Activated CD8-positive, alpha-beta T cell treated with anti-CD3 and anti-CD28 coated beads, Interleukin-2, amount 10 ng/mL, durations not matched to agents 7 days and 5 days (primary cell): ENCODE measurements at regions not wholly inside any gene's neighbourhood (a gene's known extent, or its start where the extent isn't known, plus 50 kb on each side); places are given as distances from the start of the nearest gene placed in this dataset.

Experiments
- ATAC-seq: fragments of 150-1000 bp; cut with Tn5 transposase; one replicate; pipeline ENCODE4 v1.10.0; 2021; ENCODE audit warnings: moderate library complexity
- CTCF ChIA-PET: fragments of 350-600 bp; sonication (Branson Sonifier 250); formaldehyde crosslinking; loops from one replicate; lab custom pipeline; 2021; ENCODE audit warnings: antibody characterized with exemption; lab: Charles Lee
- POLR2A ChIA-PET: fragments of 350-600 bp; sonication (Branson Sonifier 250); formaldehyde crosslinking; loops from one replicate; lab custom pipeline; 2021; ENCODE audit warnings: antibody characterized with exemption; lab: Charles Lee
- DNase-seq: peaks from one replicate; pipeline ENCODE4 v3.0.0-alpha.2; 2020
- H3K27ac Mint-ChIP-seq: one replicate; pipeline ENCODE4 v1.8.0; 2021; ENCODE audit warnings: mild to moderate bottlenecking, mixed read lengths
- H3K27me3 Mint-ChIP-seq: one replicate; pipeline ENCODE4 v1.8.0; 2021; ENCODE audit warnings: low read depth, mixed read lengths
- H3K36me3 Mint-ChIP-seq: one replicate; pipeline ENCODE4 v1.8.0; 2021; ENCODE audit warnings: low read depth, mixed read lengths
- H3K4me1 Mint-ChIP-seq: one replicate; pipeline ENCODE4 v1.8.0; 2021; ENCODE audit warnings: low read depth, mixed read lengths
- H3K4me3 Mint-ChIP-seq: one replicate; pipeline ENCODE4 v1.8.0; 2021; ENCODE audit warnings: mild to moderate bottlenecking, mixed read lengths
- H3K9me3 Mint-ChIP-seq: one replicate; pipeline ENCODE4 v1.8.0; 2022; ENCODE audit warnings: mixed read lengths; ENCODE audit not compliant: insufficient read depth

GRCh38 chr9:16337322-16338029 lies 533.0 kb downstream of the BNC2 start:
- ATAC-seq (no peak), DNase-seq (no peak)
- ChIA-PET POLR2A (interaction anchor here (1.0 kb wide), 1 partner anchor 12 kb away, joined by 3 read pairs; no protein-coding TSS in a partner anchor), CTCF (no interaction called here)
- H3K27ac Mint-ChIP-seq: no peak overlapping the region
- H3K36me3 Mint-ChIP-seq: no peaks in the 10 kb centered on the region
- H3K27me3 Mint-ChIP-seq: no peaks in the 10 kb centered on the region
- H3K4me1 Mint-ChIP-seq: no peaks in the 10 kb centered on the region
- no peak overlapping the region for H3K4me3 Mint-ChIP-seq
- H3K9me3 Mint-ChIP-seq: peaks cover 3% of the 10 kb centered on the region

DNA sequence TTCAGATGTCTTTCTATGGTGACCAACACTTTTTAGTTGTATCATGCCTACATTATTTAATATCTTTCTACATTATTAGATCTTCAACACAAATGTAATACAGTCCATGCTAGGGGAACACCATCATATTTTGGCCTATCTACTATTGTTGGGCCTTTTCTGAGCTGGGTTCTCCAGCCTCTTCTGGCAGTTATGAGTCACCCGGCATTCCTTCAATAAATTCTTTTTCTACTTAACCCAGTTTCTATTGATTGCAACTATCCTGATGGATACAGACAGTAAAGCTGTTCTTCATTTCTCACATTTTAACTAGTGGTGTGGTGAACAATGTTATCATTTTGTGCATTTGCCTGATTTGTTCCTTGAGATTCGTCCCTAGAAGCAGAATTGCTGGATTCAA lies 529.3 kb downstream of the BNC2 start:
- ATAC-seq: no peak
- CTCF ChIA-PET: no interaction called here
- no peak for DNase-seq
- no peak overlapping the region for H3K4me3 Mint-ChIP-seq
- H3K27me3 Mint-ChIP-seq: no peaks in the 10 kb centered on the region
- POLR2A ChIA-PET: no interaction called here
- H3K36me3 Mint-ChIP-seq: no peaks in the 10 kb centered on the region
- peaks cover 3% of the 10 kb centered on the region for H3K9me3 Mint-ChIP-seq
- no peak overlapping the region for H3K27ac Mint-ChIP-seq
- no peaks in the 10 kb centered on the region for H3K4me1 Mint-ChIP-seq

- CTCF ChIA-PET: no interaction called here
- Mint-ChIP-seq H3K36me3 (no peaks in the 10 kb centered on the region), H3K27ac (no peak overlapping the region), H3K4me1 (no peaks in the 10 kb centered on the region), H3K27me3 (no peaks in the 10 kb centered on the region), H3K9me3 (no peaks in the 10 kb centered on the region), H3K4me3 (no peak overlapping the region)
- ATAC-seq: no peak
- POLR2A ChIA-PET: no interaction called here
- DNase-seq: no peak
Measured at GRCh38 chr9:16342246-16343020, 528.0 kb downstream of the BNC2 start.

DNA sequence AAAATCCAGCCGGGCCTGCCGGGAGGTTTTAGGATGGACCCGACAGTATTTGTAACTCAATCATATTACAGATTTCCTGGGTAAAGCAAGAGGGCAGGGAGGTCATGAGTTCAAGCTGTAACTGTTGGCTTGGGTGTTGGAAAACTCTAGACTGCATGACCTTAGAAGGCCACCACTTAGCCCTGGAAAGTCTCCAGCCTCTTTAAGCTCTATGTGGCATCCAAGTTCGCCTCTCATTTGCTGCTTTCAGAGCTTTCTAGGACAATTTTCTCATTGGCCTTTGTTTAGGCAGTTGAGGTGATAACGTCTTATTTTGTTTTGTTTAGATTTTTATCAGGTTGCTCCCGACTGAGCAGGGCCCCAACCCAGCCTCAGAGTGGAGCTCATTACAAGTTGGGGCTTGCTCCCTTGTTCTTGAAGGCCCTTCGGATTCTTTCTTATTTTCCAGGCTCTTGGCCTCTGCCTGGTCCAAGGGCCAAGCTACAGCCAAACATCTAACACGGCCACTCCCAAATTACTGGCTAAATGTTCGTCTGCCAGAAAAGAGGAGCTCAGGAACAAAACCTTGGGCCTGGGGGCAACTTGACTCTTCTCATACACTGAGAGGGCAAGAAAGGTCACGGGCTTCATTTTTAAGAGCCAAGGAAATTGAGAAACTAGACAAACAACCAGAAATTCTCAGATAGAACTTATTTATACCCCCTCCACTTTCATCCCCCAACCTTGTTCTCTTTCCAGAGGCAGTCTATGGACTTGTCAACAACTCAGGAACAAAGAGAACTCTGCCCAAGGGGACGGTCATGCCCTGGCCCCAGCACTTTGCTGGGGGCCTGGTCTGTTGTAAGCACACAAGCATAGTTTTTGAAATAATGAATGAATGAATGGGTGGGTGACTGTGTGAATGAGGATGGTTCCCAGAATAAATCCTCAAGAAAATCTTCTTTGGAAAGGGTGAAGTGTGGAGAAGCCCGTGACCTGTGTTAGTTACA lies 526.9 kb downstream of the BNC2 start:
- DNase-seq (no peak), ATAC-seq (no peak)
- H3K9me3 Mint-ChIP-seq: no peaks in the 10 kb centered on the region
- no peak overlapping the region for H3K27ac Mint-ChIP-seq
- H3K4me1 Mint-ChIP-seq: no peaks in the 10 kb centered on the region
- CTCF ChIA-PET: no interaction called here
- no peaks in the 10 kb centered on the region for H3K27me3 Mint-ChIP-seq
- no peak overlapping the region for H3K4me3 Mint-ChIP-seq
- no peaks in the 10 kb centered on the region for H3K36me3 Mint-ChIP-seq
- POLR2A ChIA-PET: no interaction called here

DNA sequence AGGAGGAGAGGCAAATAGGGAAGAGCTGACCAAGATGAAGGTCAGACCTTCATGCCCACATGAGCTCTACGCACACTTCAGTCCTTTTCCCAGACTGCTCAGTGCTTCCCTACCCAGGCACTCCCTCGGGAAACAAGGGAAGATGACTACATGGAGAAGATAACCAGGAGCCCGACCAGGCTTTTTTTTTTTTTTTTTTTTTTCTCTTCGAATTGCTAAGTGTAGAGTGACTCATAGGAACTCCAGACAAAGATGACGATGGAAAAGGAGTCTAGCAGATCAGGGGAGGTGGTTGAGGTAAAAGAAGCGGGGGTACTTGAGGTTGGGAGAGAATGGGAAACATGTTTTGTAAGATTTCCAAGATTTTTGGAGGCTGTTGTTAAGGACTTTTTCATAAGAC lies 526.1 kb downstream of the BNC2 start:
- no peak for ATAC-seq
- ChIA-PET POLR2A (no interaction called here), CTCF (no interaction called here)
- Mint-ChIP-seq H3K36me3 (no peaks in the 10 kb centered on the region), H3K27ac (no peak overlapping the region), H3K9me3 (no peaks in the 10 kb centered on the region), H3K4me3 (no peak overlapping the region), H3K27me3 (no peaks in the 10 kb centered on the region), H3K4me1 (no peaks in the 10 kb centered on the region)
- DNase-seq: no peak

- ChIA-PET CTCF (no interaction called here), POLR2A (no interaction called here)
- Mint-ChIP-seq H3K4me3 (no peak overlapping the region), H3K9me3 (no peaks in the 10 kb centered on the region), H3K27me3 (no peaks in the 10 kb centered on the region), H3K4me1 (no peaks in the 10 kb centered on the region), H3K27ac (no peak overlapping the region), H3K36me3 (no peaks in the 10 kb centered on the region)
- ATAC-seq: no peak
- no peak for DNase-seq
Measured at GRCh38 chr9:16345902-16346301, 524.6 kb downstream of the BNC2 start.

- CTCF ChIA-PET: no interaction called here
- no peak for DNase-seq
- ATAC-seq: no peak
- no peak overlapping the region for H3K4me3 Mint-ChIP-seq
- H3K27ac Mint-ChIP-seq: no peak overlapping the region
- H3K27me3 Mint-ChIP-seq: no peaks in the 10 kb centered on the region
- H3K4me1 Mint-ChIP-seq: no peaks in the 10 kb centered on the region
- H3K9me3 Mint-ChIP-seq: no peaks in the 10 kb centered on the region
- POLR2A ChIA-PET: no interaction called here
- H3K36me3 Mint-ChIP-seq: no peaks in the 10 kb centered on the region
Measured at GRCh38 chr9:16347886-16348285, 522.6 kb downstream of the BNC2 start.

DNA sequence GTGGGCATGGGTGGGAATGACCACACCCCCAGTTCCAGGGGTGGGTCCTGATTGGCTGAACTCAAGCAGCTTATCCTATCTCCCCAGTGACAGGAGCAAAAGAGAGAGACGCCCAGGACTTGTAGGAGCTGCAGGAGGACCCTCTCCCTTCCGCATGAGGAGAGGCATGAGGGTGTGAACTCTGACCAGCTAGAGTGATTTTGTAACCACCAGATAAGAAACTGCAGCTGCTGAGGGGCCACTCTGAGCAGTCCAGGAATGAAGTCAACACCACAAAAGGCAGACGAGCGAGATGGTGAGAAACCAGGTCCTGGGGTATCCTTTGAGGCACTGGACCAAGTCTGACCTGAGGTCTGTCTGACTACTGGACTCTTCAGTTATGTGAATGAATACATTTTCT lies 521.9 kb downstream of the BNC2 start:
- Mint-ChIP-seq H3K27ac (no peak overlapping the region), H3K4me3 (no peak overlapping the region), H3K4me1 (no peaks in the 10 kb centered on the region), H3K9me3 (no peaks in the 10 kb centered on the region), H3K36me3 (no peaks in the 10 kb centered on the region), H3K27me3 (no peaks in the 10 kb centered on the region)
- POLR2A ChIA-PET: no interaction called here
- no peak for DNase-seq
- CTCF ChIA-PET: no interaction called here
- no peak for ATAC-seq

DNA sequence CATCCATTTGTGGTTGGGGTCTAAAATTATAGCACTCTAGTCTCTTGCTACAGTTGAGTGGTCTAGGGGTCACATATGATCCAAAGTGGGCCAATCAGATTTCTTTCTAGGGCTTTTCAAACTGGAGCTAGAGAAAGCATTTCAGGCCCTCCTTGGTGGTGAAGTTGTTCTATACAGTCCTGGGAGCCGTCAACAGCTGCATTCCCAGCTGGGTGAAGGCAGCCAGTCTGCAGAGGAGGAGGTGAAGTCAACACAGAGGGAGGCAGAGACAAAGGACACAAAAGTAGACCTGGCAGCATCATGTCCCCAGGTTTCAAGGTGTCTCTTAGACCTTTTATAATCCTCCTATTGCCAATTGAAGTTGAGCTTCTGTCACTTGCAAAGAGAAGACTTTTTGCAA lies 518.2 kb downstream of the BNC2 start:
- H3K4me1 Mint-ChIP-seq: no peaks in the 10 kb centered on the region
- no peaks in the 10 kb centered on the region for H3K36me3 Mint-ChIP-seq
- H3K4me3 Mint-ChIP-seq: no peak overlapping the region
- H3K27ac Mint-ChIP-seq: no peak overlapping the region
- H3K27me3 Mint-ChIP-seq: no peaks in the 10 kb centered on the region
- ATAC-seq: no peak
- H3K9me3 Mint-ChIP-seq: no peaks in the 10 kb centered on the region
- ChIA-PET POLR2A (no interaction called here), CTCF (no interaction called here)
- DNase-seq: no peak

DNA sequence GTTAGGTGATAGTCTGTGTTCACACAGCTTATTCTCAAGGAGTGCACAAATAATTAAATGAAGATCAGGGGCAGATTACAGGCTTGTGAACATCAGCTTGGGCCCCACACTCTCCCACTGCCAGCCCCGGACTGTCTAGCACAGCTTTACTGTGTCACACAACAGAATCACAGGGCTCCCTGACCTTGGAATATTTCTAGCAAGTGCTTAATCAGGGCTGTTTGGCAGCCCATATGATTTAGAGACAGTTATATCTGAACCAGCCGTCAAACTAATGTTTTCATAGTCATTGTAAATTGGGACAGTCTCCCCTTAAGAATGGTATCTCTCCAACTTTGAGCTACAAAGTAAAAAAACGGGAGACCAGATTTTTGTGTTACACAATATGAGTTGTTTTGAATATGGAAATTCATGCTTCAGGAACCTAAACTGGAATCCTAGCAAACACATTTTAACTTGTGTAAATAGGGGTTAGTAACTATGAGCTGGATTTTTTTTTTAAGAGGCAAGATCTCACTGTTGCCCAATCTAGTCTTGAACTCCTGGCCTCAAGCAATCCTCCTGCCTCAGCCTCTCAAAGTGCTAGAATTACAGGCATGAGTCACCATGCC lies 517.6 kb downstream of the BNC2 start:
- Mint-ChIP-seq H3K27me3 (no peaks in the 10 kb centered on the region), H3K27ac (no peak overlapping the region), H3K9me3 (no peaks in the 10 kb centered on the region), H3K36me3 (no peaks in the 10 kb centered on the region), H3K4me1 (no peaks in the 10 kb centered on the region), H3K4me3 (no peak overlapping the region)
- POLR2A ChIA-PET: no interaction called here
- no peak for ATAC-seq
- CTCF ChIA-PET: no interaction called here
- no peak for DNase-seq

DNA sequence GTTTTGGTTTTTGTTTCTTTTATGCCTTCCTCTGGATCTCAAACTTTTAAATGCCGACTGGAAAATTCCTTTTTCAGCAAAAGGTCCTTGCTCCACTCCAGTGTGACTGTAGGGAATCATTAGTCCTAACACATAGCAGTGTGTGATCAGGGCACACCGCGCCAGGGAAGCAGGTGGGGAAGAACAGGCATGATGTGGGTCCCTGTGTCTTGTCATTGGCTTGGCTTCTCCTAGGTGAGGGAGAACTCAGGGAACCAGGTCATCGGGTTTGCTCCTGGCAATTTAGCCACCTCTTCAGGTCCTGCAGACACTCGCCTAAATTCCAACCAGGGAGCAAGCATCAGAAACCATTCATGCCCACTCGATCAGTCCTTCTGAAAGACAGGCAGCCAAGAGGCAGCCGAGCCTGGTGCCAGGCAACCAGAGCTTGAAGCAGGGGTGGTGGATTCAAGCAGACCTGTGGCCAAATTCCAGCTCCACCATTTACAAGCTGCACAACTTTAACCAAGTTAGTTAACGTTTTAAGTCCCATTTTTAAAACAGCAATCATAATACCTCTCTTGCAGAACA lies 514.2 kb downstream of the BNC2 start:
- no peaks in the 10 kb centered on the region for H3K27me3 Mint-ChIP-seq
- H3K27ac Mint-ChIP-seq: no peak overlapping the region
- no peaks in the 10 kb centered on the region for H3K9me3 Mint-ChIP-seq
- H3K36me3 Mint-ChIP-seq: no peaks in the 10 kb centered on the region
- H3K4me3 Mint-ChIP-seq: no peak overlapping the region
- ATAC-seq (no peak), DNase-seq (no peak)
- POLR2A ChIA-PET: no interaction called here
- CTCF ChIA-PET: no interaction called here
- H3K4me1 Mint-ChIP-seq: no peaks in the 10 kb centered on the region
